IMR-90 (cell line): ENCODE measurements at regions not wholly inside any gene's neighbourhood (a gene's known extent, or its start where the extent isn't known, plus 50 kb on each side); places are given as distances from the start of the nearest gene placed in this dataset.

Experiments used
- ATAC-seq: fragments of 200-7000 bp; cut with Tn5 transposase; 2 replicates; pipeline ENCODE4 v1.9.1; 2020; ENCODE audit warnings: low read depth, mild to moderate bottlenecking, moderate library complexity
- BruUV-seq: library from RNA; stranded (reverse); fragments of 400-500 nt; replicated peaks from 2 replicates; lab custom pipeline; 2021; lab: Mats Ljungman, UMichigan
- CTCF ChIA-PET: fragments of 300-600 bp; formaldehyde crosslinking; extraction: SDS; loops from one replicate; lab custom pipeline; 2021; ENCODE audit warnings: antibody characterized with exemption; lab: Yijun Ruan, JAX
- POLR2A ChIA-PET: fragments of 300-600 bp; sonication (Branson Sonifier 250); formaldehyde crosslinking; loops from one replicate; lab custom pipeline; 2022; ENCODE audit warnings: antibody characterized with exemption; ENCODE audit not compliant: unreplicated experiment; lab: Charles Lee
- DNase-seq: peaks from one replicate; pipeline ENCODE4 v3.0.0; 2013
- H2AFZ ChIP-seq: replicated peaks from 2 replicates; pipeline ENCODE3; 2013; ENCODE audit warnings: low read length, mild to moderate bottlenecking; ENCODE audit not compliant: poor library complexity
- H2AK5ac ChIP-seq: 2 replicates; pipeline ENCODE4 v1.6.1; 2013; ENCODE audit warnings: low read depth, low read length, inconsistent platforms
- H2AK9ac ChIP-seq: replicated peaks from 2 replicates; pipeline ENCODE3; 2013; ENCODE audit warnings: mild to moderate bottlenecking, low read depth, low read length, moderate library complexity; ENCODE audit not compliant: poor library complexity
- H2BK120ac ChIP-seq: 2 replicates; pipeline ENCODE4 v1.6.1; 2013; ENCODE audit warnings: low read depth, low read length, inconsistent platforms
- H2BK15ac ChIP-seq: 3 replicates; pipeline ENCODE4 v1.6.1; 2013; ENCODE audit warnings: low read depth, low read length, inconsistent platforms
- H2BK20ac ChIP-seq: 2 replicates; pipeline ENCODE4 v1.6.1; 2013; ENCODE audit warnings: low read depth, mild to moderate bottlenecking, inconsistent platforms, low read length, moderate library complexity
- H2BK5ac ChIP-seq: 2 replicates; pipeline ENCODE4 v1.6.1; 2013; ENCODE audit warnings: mild to moderate bottlenecking, low read depth, low read length, inconsistent platforms; ENCODE audit not compliant: poor library complexity, severe bottlenecking
- H3K14ac ChIP-seq: replicated peaks from 2 replicates; pipeline ENCODE4 v1.6.1; 2013; ENCODE audit warnings: low read depth, low read length, inconsistent platforms
- H3K18ac ChIP-seq: 2 replicates; pipeline ENCODE4 v1.6.1; 2013; ENCODE audit warnings: low read depth, low read length, control low read depth
- H3K23ac ChIP-seq: 2 replicates; pipeline ENCODE4 v1.6.1; 2013; ENCODE audit warnings: low read depth, low read length, inconsistent platforms
- H3K27ac ChIP-seq: 2 replicates; pipeline ENCODE4 v1.5.1; 2013; ENCODE audit warnings: mild to moderate bottlenecking, control low read depth, low read length; ENCODE audit not compliant: insufficient read depth
- H3K27me3 ChIP-seq: 2 replicates; pipeline ENCODE4 v1.6.1; 2013; ENCODE audit warnings: low read length; ENCODE audit not compliant: control insufficient read depth, insufficient read depth
- H3K36me3 ChIP-seq: 2 replicates; pipeline ENCODE4 v1.6.1; 2013; ENCODE audit warnings: low read length, mixed read lengths; ENCODE audit not compliant: control insufficient read depth, insufficient read depth
- H3K4ac ChIP-seq: 2 replicates; pipeline ENCODE4 v1.6.1; 2013; ENCODE audit warnings: low read depth, low read length, inconsistent platforms
- H3K4me1 ChIP-seq: 2 replicates; pipeline ENCODE4 v1.6.1; 2013; ENCODE audit warnings: low read length, mixed read lengths; ENCODE audit not compliant: control insufficient read depth, insufficient read depth
- H3K4me2 ChIP-seq: 2 replicates; pipeline ENCODE4 v1.6.1; 2013; ENCODE audit warnings: low read depth, mild to moderate bottlenecking, control low read depth, low read length, moderate library complexity
- H3K4me3 ChIP-seq: 2 replicates; pipeline ENCODE4 v1.5.1; 2013; ENCODE audit warnings: low read depth, mild to moderate bottlenecking, control low read depth, low read length, moderate library complexity; ENCODE audit not compliant: insufficient read depth
- H3K56ac ChIP-seq: 2 replicates; pipeline ENCODE4 v1.6.1; 2013; ENCODE audit warnings: low read length, inconsistent platforms; ENCODE audit not compliant: insufficient read depth; ENCODE audit errors: extremely low read depth
- H3K79me1 ChIP-seq, 2 experiments: 2 replicates each; pipeline ENCODE4 v1.6.1; 2013; ENCODE audit warnings: low read length in 2 of 2, inconsistent platforms in 1 of 2, low read depth in 1 of 2
- H3K9ac ChIP-seq: 2 replicates; pipeline ENCODE4 v1.6.1; 2013; ENCODE audit warnings: low read depth, low read length, control low read depth
- H3K9me1 ChIP-seq: 2 replicates; pipeline ENCODE4 v1.6.1; 2013; ENCODE audit warnings: low read length, inconsistent platforms; ENCODE audit not compliant: insufficient read depth
- H3K9me3 ChIP-seq: 2 replicates; pipeline ENCODE4 v1.6.1; 2013; ENCODE audit warnings: low read length; ENCODE audit not compliant: control insufficient read depth, insufficient read depth
- H4K20me1 ChIP-seq: 2 replicates; pipeline ENCODE4 v1.6.1; 2013; ENCODE audit warnings: low read length, inconsistent platforms; ENCODE audit not compliant: insufficient read depth
- H4K5ac ChIP-seq: 2 replicates; pipeline ENCODE4 v1.6.1; 2013; ENCODE audit warnings: mild to moderate bottlenecking, low read depth, low read length, control low read depth
- H4K8ac ChIP-seq, 2 experiments: 2 replicates each; pipeline ENCODE4 v1.6.1; 2013; ENCODE audit warnings: low read depth in 2 of 2, low read length in 2 of 2, control low read depth in 1 of 2, inconsistent platforms in 1 of 2
- H4K91ac ChIP-seq: 2 replicates; pipeline ENCODE4 v1.6.1; 2013; ENCODE audit warnings: low read depth, low read length, inconsistent platforms; ENCODE audit not compliant: insufficient read depth
- BHLHE40 ChIP-seq: fragments of 150-350 bp; IDR thresholded peaks from 2 replicates; pipeline ENCODE4 v1.6.1; 2016; ENCODE audit warnings: mild to moderate bottlenecking, low read depth, low read length
- FOS ChIP-seq: fragments of 150-350 bp; IDR thresholded peaks from 2 replicates; pipeline ENCODE4 v1.6.1; 2016; ENCODE audit warnings: low read depth, low read length
- MAFK ChIP-seq: IDR thresholded peaks from 2 replicates; pipeline ENCODE4 v1.6.1; 2012; ENCODE audit warnings: low read depth, low read length, improper control_type of control experiment
- MXI1 ChIP-seq: IDR thresholded peaks from 2 replicates; pipeline ENCODE4 v1.6.1; 2012; ENCODE audit warnings: low read depth, mild to moderate bottlenecking, low read length, moderate library complexity, borderline replicate concordance
- POLR2A ChIP-seq: IDR thresholded peaks from 2 replicates; pipeline ENCODE4 v1.6.1; 2012; ENCODE audit warnings: mild to moderate bottlenecking, low read depth, low read length
- RCOR1 ChIP-seq: IDR thresholded peaks from 2 replicates; pipeline ENCODE4 v1.6.1; 2012; ENCODE audit warnings: mild to moderate bottlenecking, low read length, improper control_type of control experiment; ENCODE audit not compliant: insufficient replicate concordance
- SMC3 ChIP-seq: fragments of 150-350 bp; IDR thresholded peaks from 2 replicates; pipeline ENCODE4 v1.6.1; 2016; ENCODE audit warnings: low read depth, mild to moderate bottlenecking, antibody characterized with exemption, low read length, moderate library complexity
- WGBS, 2 experiments: methylation state at CpG; one replicate each; pipeline versions ENCODE4 v1.1.5 to v1.1.7; 2013; ENCODE audit warnings: missing lambda C conversion rate in 2 of 2; ENCODE audit not compliant: insufficient read length in 1 of 2; ENCODE audit errors: extremely low coverage in 2 of 2; 5-methylcytosine and 5-hydroxymethylcytosine counted together
- dilution Hi-C: fragments of 300-500 bp; cut with HindIII; formaldehyde crosslinking; loops from one replicate; pipeline ENCODE4 v1.14.3; 2018; ENCODE audit warnings: low sequenced_read_pairs; ENCODE audit not compliant: unreplicated experiment
- in situ Hi-C: fragments of 300-500 bp; cut with MboI; formaldehyde crosslinking; loops from 3 replicates; pipeline ENCODE4 v1.14.3; 2019; ENCODE audit warnings: low sequenced_read_pairs, inconsistent platforms, mixed read lengths
- intact Hi-C: fragments of 100-400 bp; cut with micrococcal nuclease; formaldehyde crosslinking; loops from 2 replicates; pipeline ENCODE4 v1.10.0; 2022

DNA sequence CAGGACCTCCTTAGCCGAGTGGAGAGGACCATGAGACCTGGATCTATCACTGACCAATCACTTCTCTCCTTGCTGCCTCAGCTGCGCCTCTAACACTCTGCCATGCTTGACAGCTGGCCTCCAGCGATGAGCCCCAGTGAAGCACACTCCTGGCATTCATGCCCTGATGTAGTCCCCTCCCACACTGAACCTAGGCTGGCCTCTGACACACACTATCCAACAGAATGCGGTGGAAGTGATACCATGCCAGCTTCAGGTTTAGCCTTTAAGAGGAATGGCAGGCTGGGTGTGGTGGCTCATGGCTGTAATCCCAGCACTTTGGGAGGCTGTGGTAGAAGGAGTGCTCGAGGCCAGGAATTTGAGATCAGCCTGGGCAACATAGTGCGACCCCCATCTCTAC, 73.7 kb upstream of the LAPTM4A start:
- H3K4me3 ChIP-seq: no peak overlapping the region
- no peak for TF ChIP-seq MAFK
- TF ChIP-seq MXI1: no peak
- TF ChIP-seq BHLHE40: no peak
- no peak for TF ChIP-seq FOS
- TF ChIP-seq RCOR1: no peak
- no peak for TF ChIP-seq SMC3
- no peak for TF ChIP-seq POLR2A
- in situ Hi-C loops (no loop called here), intact Hi-C loops (no loop called here), dilution Hi-C loops (no loop called here)
- H2BK15ac ChIP-seq: no peak overlapping the region
- POLR2A ChIA-PET: interaction anchor here (0.6 kb wide), 1 partner anchor 736 kb away, joined by 4 read pairs; no protein-coding TSS in a partner anchor
- no peaks in the 10 kb centered on the region for H4K20me1 ChIP-seq
- no peaks in the 10 kb centered on the region; the same call in 1 of the 2 replicates for H3K4me1 ChIP-seq
- no CpG with 5 or more reads among the region's 6 CpGs for WGBS, 2 experiments
- H4K5ac ChIP-seq: no peak overlapping the region
- H2AK5ac ChIP-seq: no peak overlapping the region
- no peak overlapping the region for H2AFZ ChIP-seq
- H3K9ac ChIP-seq: no peak overlapping the region
- CTCF ChIA-PET: no interaction called here
- H3K79me1 ChIP-seq: no peaks in the 10 kb centered on the region
- H3K56ac ChIP-seq: no peak overlapping the region
- no peak overlapping the region for H4K91ac ChIP-seq
- peaks cover 13% of the 10 kb centered on the region for H3K27me3 ChIP-seq
- no TSS peak for BruUV-seq
- H4K8ac ChIP-seq: no peak overlapping the region
- no peak overlapping the region for H2BK120ac ChIP-seq
- no peak overlapping the region for H2BK20ac ChIP-seq
- no peak overlapping the region for H3K4ac ChIP-seq
- no peak for DNase-seq
- H3K14ac ChIP-seq: no peak overlapping the region
- H2BK5ac ChIP-seq: no peak overlapping the region
- no peak overlapping the region for H3K27ac ChIP-seq
- no peak overlapping the region for H3K23ac ChIP-seq
- H2AK9ac ChIP-seq: peak overlapping the region; percentile 26
- ATAC-seq: no peak
- H3K4me2 ChIP-seq: no peak overlapping the region
- H3K18ac ChIP-seq: no peak overlapping the region
- no peaks in the 10 kb centered on the region for H3K36me3 ChIP-seq
- no peaks in the 10 kb centered on the region for H3K9me1 ChIP-seq
- H3K9me3 ChIP-seq: no peaks in the 10 kb centered on the region
